ENCODE measurements at regions not wholly inside any gene's neighbourhood (a gene's known extent, or its start where the extent isn't known, plus 50 kb on each side); places are given as distances from the start of the nearest gene placed in this dataset.

DNA sequence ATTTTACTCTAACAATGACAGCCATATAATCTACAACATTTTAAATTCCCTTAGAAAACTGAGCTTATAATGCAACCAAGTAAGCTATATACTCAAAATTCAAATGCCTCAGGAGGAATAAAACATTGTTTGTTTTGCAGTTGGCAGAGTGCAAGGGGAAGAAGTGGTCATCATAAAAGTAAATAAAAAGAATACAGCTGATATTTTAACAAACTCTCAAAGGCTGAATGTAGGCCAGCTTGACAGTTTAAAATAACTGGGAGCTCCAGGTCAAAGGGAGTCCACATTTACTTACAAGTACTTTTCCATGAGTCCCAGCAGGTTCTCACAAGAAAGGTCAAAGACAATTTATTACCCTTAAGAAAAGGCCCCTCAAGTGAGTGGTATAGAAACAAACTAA is 589.8 kb downstream of the BCKDHB start:
- TF ChIP-seq, protein P1, sequence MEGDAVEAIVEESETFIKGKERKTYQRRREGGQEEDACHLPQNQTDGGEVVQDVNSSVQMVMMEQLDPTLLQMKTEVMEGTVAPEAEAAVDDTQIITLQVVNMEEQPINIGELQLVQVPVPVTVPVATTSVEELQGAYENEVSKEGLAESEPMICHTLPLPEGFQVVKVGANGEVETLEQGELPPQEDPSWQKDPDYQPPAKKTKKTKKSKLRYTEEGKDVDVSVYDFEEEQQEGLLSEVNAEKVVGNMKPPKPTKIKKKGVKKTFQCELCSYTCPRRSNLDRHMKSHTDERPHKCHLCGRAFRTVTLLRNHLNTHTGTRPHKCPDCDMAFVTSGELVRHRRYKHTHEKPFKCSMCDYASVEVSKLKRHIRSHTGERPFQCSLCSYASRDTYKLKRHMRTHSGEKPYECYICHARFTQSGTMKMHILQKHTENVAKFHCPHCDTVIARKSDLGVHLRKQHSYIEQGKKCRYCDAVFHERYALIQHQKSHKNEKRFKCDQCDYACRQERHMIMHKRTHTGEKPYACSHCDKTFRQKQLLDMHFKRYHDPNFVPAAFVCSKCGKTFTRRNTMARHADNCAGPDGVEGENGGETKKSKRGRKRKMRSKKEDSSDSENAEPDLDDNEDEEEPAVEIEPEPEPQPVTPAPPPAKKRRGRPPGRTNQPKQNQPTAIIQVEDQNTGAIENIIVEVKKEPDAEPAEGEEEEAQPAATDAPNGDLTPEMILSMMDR (IDR thresholded peaks at IDR 0.05 in 2 of 3, conservative IDR thresholded peaks at IDR 0.05 in 1 of 3; ENCODE audit: borderline replicate concordance in 1 of 3, insufficient read depth in 1 of 3, low read depth in 2 of 3, low read length in 2 of 3), result no peak
- no peak for TF ChIP-seq TCF7L2 (IDR thresholded peaks at IDR 0.05; ENCODE audit: borderline replicate concordance, extremely low read depth, insufficient read depth, insufficient read length)
- TF ChIP-seq JUND (IDR thresholded peaks at IDR 0.05), result no peak
- no peak for TF ChIP-seq CEBPB (IDR thresholded peaks at IDR 0.05; ENCODE audit: low read depth)
